HG02970 (cell line): ENCODE measurements at regions not wholly inside any gene's neighbourhood (a gene's known extent, or its start where the extent isn't known, plus 50 kb on each side); places are given as distances from the start of the nearest gene placed in this dataset.
"Not testable (repeated sequence)": the region's sequence is repeated elsewhere in the genome, so short reads cannot be mapped to it uniquely, and the experiment has no call there.

Source experiments
- ATAC-seq: cut with Tn5 transposase; IDR thresholded peaks from one replicate; pipeline ENCODE4 v1.9.1; 2021; ENCODE audit warnings: mild to moderate bottlenecking, moderate library complexity, moderate number of reproducible peaks; ENCODE audit not compliant: unreplicated experiment, low FRiP score

DNA sequence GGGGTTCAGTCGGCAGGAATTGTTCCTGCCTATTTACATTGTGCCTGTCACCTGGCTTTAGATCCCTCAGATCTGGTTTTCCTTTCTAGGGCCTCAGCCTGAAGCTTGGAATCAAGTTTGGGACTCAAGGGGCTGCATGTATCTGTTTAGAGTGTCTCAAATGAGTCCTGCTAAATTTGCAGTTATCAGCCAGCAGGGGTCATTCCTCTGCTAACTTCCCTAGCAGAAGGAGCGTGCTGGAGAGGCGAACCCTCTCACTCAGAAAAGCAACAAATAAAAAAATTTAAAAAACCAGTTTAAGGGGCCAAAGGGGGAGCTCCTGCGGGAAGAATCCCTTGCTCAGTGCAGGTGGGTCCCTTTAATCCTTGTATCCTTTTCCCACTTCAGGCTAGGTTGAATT is 1220.2 kb downstream of the JRKL start:
- no peak for ATAC-seq

DNA sequence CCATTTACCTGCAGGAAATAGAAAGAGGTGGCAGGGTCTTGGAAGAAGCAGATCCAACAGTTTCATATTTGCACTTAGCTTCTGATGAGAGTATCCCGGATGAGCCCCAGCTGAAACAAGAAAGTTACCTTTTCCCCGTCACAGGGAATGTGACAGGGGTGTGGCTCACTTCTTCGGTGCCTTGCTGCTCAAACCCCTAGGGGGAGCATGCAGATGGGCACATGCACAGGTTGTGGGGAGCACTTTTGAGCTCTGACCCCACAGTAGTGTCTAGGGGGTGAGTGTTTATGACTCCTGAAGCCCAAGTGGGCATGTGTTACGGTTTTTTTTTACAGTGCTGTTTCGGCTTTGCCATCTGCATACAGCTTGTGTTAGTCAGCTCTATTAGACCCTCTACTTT is 1221.0 kb downstream of the JRKL start:
- no peak for ATAC-seq

GRCh38 chr11:97611345-97611744 is 1221.5 kb downstream of the JRKL start:
- ATAC-seq, result no peak

DNA sequence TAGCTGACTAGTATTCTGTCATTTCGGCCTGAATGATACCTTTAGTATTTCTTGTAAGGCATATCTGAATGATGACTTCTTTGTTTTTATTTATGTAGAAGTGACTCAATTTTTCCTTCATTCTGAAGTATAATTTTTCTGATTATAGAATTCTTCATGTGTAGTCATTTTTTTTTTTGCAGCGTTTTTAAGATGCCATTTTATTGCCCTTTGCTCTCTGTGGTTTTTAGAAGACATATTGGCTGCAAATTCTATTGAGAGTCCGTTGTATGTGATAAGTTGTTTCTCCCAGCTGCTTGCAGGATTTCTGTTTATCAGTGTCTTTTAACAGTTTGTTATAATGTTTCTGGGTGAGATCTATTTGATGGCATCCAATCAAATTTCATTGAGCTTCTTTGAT is 1224.8 kb downstream of the JRKL start:
- ATAC-seq, result no peak

DNA sequence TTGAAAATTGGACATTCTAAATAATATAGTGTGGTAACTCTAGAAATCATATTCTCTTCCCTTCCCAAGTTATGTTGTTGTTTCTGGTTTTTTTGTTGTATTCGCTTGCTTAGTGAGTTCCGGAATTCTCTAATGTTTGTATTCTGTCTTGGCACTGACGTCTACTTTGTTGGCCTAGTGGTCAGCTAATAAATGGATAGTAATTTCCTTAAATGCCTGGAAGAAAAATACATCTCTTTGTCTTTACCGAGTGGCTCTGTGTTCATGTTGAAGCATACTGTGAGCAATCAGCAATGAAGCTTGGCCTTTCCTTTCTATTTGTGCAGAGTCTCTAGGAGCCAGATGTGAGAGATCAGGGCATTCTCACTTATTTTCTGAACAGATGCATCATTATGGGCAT is 1225.7 kb downstream of the JRKL start:
- no peak for ATAC-seq

GRCh38 chr11:97617031-97617430 is 1227.2 kb downstream of the JRKL start:
- no peak for ATAC-seq

DNA sequence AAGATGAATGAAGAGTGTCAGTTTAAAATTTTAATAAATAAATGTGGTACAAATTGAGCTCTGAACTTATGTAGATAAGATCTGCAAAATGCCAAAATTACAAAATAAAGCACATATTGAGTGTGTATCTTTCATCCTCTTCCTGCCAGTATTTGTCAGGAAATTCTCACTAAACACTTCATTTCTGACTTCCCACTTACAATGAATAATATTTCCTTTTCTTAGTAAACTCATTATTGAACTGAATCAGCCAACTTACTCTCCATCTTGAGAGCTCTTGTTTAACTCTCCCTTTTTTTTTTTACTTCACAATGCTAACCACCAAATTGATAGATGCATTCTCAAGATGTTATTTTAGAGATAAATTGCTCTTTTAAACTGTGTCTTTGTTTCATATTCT is 1230.2 kb downstream of the JRKL start:
- no peak for ATAC-seq

DNA sequence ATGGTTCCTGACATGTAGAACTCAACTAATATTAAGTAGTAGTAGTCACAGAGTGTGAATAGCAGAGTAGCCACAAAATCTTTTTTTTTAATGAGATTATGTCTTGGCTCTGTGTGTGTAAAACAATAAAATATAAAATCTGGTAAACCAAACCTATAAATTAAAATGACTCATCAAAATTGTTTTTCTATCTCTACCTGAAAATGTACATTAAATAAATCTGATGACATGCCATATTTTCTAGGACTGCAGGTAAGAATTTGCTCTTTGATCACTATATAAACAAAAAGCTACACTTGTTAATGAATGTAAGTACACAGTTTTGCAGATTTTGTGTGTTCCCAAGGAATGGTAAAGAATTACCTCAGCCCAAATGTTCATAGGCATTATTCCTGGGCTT is 1231.5 kb downstream of the JRKL start:
- no peak for ATAC-seq

- ATAC-seq, result no peak
Measured at GRCh38 chr11:97622795-97623194, 1233.0 kb downstream of the JRKL start.

DNA sequence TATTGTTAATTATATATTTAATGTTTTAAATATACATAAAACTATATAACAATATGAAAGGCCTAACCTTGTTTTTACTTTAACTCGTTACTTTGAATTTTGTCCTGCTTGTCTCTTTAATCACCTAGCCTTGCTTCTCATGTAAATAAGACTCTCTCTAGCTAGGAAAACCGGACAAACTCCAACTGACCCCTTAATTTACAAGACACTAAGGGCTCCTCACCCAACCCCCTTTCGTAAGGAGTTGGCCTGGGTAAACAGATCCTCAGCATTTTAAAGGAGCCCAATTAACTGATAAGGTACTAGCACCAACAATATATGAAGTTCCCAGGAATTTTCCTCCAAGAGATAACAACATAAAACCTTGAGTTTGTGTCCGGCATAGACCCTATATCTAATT is 1246.9 kb downstream of the JRKL start:
- ATAC-seq, result not testable (repeated sequence)

GRCh38 chr11:97637701-97638100 is 1247.9 kb downstream of the JRKL start:
- no peak for ATAC-seq

DNA sequence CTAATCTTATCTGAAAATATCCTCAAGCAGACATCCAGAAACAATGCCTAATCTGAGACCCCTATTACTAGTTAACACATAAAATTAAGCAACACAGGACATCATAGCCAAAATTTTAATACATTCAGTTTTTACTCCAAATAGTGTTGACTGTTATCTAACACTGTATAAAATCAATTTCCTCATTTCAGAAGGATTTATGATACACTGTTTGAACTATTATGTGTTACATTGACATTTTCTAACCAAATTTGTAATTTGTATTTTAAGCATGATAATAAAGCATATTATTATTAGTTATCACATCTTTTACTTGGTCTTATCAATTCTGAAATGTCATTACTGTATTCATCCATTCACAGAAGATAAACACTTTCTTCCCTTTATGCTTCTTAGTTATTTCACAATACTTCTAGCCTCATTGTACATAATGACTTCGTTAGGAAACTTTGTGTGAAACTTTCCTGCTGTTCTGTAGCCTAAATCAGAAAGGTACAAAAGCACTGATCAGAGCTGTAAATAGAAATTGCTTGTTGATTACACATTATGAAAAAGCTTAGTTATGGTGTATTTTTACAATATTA is 1248.9 kb downstream of the JRKL start:
- ATAC-seq, result no peak

GRCh38 chr11:97641988-97642387 is 1252.2 kb downstream of the JRKL start:
- no peak for ATAC-seq

DNA sequence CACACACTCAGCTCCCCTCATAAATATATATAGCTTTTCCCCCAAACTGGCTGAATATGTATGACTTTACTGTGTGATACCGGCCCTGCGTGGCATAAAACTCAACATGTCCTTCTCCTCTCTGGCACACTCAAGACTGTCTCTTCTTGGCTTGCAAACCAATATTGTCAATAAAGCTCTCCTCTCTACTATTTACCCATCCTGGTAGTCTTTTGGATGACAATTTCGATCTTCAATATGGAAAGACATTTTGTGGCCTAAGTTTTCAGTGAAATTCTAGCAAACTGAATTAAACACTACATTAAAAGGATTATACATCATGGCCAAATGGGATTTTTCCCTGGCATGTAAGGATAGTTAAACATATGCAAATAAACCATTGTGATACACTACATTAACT is 1255.9 kb downstream of the JRKL start:
- no peak for ATAC-seq

GRCh38 chr11:97656356-97656755 is 1266.5 kb downstream of the JRKL start:
- ATAC-seq, result no peak

DNA sequence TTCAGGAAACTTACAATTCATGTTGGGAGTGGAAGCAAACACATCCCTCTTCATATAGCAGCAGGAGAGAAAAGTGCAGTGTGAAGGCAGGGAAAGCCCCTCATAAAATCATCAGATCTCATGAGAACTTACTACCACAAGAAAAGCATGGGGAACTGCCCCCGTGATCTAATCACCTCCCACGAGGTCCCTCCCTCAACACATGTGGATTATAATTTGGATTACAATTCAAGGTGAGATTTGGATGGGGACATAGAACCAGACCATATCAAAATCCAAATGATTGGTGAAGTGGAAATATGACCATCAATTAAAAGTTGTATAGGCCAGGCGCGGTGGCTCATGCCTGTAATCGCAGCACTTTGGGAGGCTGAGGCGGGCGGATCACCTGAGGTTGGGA is 1268.0 kb downstream of the JRKL start:
- no peak for ATAC-seq

DNA sequence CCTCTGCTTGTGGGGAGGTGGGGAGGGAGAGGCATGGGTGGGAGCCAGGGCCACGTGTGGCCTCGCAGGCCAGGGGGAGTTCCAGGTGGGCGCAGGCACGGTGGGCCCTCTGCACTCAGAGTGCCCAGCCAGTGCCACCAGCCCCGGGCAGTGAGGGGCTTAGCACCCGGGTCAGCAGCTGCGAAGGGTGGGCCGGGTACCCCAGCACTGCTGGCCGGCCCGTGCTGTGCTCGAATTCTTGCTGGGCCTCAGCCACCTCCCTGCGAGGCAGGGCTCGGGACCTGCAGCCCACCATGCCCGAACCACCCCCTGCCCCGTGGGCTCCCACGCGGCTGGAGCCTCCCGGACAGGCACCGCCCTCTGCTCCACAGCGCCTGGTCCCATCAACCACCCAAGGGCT is 1277.2 kb downstream of the JRKL start:
- no peak for ATAC-seq

- no peak for ATAC-seq
Measured at GRCh38 chr11:97683733-97684132, 1293.9 kb downstream of the JRKL start.

- no peak for ATAC-seq
Measured at GRCh38 chr11:97684486-97685439, 1295.0 kb downstream of the JRKL start.

- no peak for ATAC-seq
Measured at GRCh38 chr11:97685695-97686094, 1295.9 kb downstream of the JRKL start.

- ATAC-seq, result no peak
Measured at GRCh38 chr11:97687111-97687510, 1297.3 kb downstream of the JRKL start.

DNA sequence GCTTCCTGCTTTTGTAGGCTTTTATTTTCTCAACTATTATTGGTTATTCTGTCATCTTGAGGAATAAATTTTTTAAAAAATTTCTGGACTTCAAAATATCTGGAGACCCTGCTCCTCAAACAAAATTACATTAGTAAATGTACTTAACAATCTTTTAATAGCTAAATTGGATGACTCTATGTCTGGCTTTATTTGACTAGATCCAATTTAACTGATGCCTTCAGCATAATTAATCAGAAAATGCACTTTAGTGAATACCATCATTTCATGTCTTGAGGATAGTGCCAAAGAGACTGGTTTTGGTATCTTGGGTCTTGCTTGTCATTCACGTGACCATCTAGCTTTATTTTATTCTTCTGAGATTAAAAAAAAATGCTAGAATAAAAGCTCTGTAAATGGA is 1301.2 kb downstream of the JRKL start:
- no peak for ATAC-seq
